Neuron (in vitro differentiated cells): ENCODE measurements at regions not wholly inside any gene's neighbourhood (a gene's known extent, or its start where the extent isn't known, plus 50 kb on each side); places are given as distances from the start of the nearest gene placed in this dataset.

Experiments used
- H2AFZ ChIP-seq: one replicate; pipeline ENCODE4 v1.6.1; 2013; ENCODE audit warnings: low read depth, mild to moderate bottlenecking, inconsistent platforms, low read length, moderate library complexity
- H3K27me3 ChIP-seq: one replicate; pipeline ENCODE4 v1.6.1; 2013; ENCODE audit warnings: low read length; ENCODE audit not compliant: insufficient read depth
- H3K36me3 ChIP-seq: one replicate; pipeline ENCODE4 v1.6.1; 2013; ENCODE audit warnings: low read length; ENCODE audit not compliant: insufficient read depth
- H3K4me1 ChIP-seq: one replicate; pipeline ENCODE4 v1.6.1; 2013; ENCODE audit warnings: low read length; ENCODE audit not compliant: insufficient read depth
- H3K4me3 ChIP-seq: 2 replicates; pipeline ENCODE4 v1.5.1; 2013; ENCODE audit warnings: mild to moderate bottlenecking, low read length, moderate library complexity
- H3K9me3 ChIP-seq: one replicate; pipeline ENCODE4 v1.6.1; 2013; ENCODE audit warnings: low read length

DNA sequence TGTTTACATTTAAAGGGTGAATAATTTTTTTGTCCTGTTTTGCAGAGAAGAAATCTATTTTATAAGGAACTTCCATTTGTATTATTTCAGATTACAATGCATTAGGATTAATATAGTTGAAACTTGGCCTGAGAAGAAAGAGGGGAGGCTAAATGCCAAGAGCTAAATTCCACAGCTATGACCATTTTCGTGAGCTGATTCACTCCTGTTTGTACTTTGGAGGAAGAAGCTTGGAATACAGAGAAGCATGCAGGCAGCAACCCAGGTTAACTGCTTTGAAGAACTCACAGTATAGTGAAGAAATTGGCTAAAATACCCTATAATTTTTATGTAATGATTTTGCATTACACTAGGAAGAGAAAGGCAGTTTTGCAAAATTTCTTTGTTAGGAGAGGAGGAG, 309.4 kb upstream of the KLF12 start:
- Histone ChIP-seq H3K36me3 (no peaks in the 10 kb centered on the region), H3K4me3 (no peak overlapping the region), H3K9me3 (no peaks in the 10 kb centered on the region), H2AFZ (no peak overlapping the region), H3K4me1 (no peaks in the 10 kb centered on the region), H3K27me3 (no peaks in the 10 kb centered on the region)

DNA sequence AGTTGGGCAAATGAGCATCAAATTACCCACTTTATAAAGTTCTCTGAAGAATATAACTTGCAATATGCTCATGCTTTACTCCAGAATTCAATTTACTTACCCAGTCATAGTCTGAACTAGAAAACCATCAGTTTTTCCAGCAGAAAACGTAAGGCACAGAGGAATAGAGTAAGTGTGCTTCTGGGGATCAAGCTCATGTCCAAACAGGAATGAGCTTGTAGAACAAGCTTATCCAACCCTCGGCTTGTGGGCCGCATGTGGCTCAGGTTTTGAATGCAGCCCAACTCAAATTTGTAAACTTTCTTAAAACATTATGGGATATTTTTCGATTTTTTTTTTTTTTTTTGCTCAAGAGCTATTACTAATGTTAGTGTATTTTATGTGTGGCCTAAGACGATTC, 308.5 kb upstream of the KLF12 start:
- Histone ChIP-seq H3K4me1 (no peaks in the 10 kb centered on the region), H2AFZ (no peak overlapping the region), H3K27me3 (no peaks in the 10 kb centered on the region), H3K4me3 (no peak overlapping the region), H3K36me3 (no peaks in the 10 kb centered on the region), H3K9me3 (no peaks in the 10 kb centered on the region)

DNA sequence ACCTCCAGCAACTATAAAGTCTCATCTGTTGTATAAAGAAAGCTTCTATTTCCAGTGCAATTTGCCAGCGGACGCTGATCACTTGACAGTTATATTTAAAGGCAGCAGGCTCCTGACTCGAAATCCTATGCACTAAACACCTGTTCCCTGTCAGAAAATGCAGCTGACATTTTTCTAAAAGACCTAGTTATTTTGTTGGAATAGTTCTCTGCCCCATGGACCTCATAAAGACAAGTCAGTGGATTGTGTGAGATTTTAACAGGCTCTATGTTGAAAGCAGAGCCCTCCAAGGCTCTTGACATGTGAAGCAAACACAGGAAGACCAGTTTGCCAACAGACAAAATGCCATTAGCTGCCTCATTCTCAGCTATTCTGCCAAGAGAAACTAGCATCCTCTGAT, 304.7 kb upstream of the KLF12 start:
- H3K27me3 ChIP-seq, result no peaks in the 10 kb centered on the region
- H3K9me3 ChIP-seq, result no peaks in the 10 kb centered on the region
- no peaks in the 10 kb centered on the region for H3K4me1 ChIP-seq
- no peak overlapping the region for H2AFZ ChIP-seq
- no peaks in the 10 kb centered on the region for H3K36me3 ChIP-seq
- H3K4me3 ChIP-seq, result no peak overlapping the region

DNA sequence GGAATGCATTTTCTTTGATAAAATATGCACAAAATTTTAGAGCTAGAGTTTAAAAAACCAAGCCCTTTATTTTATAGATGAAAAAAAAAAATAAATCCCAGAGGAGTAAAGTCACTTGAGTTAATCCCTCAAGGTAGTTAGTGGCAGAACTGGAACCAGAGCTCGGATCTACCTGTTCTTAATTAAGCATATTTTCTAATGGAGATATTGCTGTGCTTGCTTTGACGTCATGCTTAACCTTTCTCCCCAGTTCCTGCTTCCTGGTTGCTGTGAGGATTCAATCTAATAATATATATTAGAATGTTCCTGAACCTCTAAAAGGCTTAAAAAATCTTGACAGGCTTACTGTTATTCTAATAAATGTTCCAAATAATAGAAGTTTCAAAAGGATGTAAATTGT, 300.6 kb upstream of the KLF12 start:
- Histone ChIP-seq H3K4me1 (no peaks in the 10 kb centered on the region), H2AFZ (no peak overlapping the region), H3K4me3 (no peak overlapping the region), H3K36me3 (no peaks in the 10 kb centered on the region), H3K27me3 (no peaks in the 10 kb centered on the region), H3K9me3 (no peaks in the 10 kb centered on the region)

DNA sequence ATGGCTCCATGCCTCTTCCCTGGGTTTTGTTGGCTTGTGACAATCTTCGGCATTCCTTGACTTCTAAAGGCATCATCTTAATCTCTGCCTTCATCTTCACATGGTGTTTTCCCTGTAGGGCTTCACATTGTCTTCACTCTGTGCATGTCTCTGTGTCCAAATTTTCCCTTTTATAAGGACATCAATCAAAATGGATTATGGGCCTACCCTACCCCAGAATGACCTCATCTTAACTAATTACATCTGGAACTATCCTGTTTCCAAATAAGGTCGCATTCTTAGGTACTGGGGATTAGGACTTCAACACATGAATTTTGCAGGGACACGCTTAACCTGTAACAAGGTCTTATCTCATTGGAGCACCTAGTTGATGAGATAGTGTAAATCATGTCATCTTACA, 290.3 kb upstream of the KLF12 start:
- Histone ChIP-seq H3K9me3 (no peaks in the 10 kb centered on the region), H3K36me3 (no peaks in the 10 kb centered on the region), H2AFZ (no peak overlapping the region), H3K4me1 (peaks cover 5% of the 10 kb centered on the region), H3K27me3 (no peaks in the 10 kb centered on the region), H3K4me3 (no peak overlapping the region)

DNA sequence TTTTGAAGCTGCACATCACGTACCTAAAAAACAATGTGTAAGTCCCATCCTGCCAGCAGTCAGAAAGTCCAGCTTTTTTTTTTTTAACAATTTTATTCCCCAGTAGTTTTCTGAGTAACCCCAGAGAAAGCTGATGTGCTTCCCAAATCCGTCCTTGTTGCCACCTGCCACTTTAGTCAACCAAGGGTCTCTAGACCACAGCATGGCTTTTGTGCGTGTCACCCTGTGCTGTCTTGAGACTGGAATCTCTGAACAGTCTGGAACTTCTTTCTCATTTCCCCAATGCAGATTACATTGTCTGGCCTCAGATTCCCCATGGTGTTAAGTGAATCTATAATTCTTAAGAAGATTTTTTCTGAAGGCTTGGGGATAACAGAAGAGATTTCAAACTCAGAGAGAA, 289.2 kb upstream of the KLF12 start:
- H3K4me3 ChIP-seq, result no peak overlapping the region
- H3K9me3 ChIP-seq, result no peaks in the 10 kb centered on the region
- no peaks in the 10 kb centered on the region for H3K27me3 ChIP-seq
- peaks cover 5% of the 10 kb centered on the region for H3K4me1 ChIP-seq
- H3K36me3 ChIP-seq, result no peaks in the 10 kb centered on the region
- H2AFZ ChIP-seq, result no peak overlapping the region

DNA sequence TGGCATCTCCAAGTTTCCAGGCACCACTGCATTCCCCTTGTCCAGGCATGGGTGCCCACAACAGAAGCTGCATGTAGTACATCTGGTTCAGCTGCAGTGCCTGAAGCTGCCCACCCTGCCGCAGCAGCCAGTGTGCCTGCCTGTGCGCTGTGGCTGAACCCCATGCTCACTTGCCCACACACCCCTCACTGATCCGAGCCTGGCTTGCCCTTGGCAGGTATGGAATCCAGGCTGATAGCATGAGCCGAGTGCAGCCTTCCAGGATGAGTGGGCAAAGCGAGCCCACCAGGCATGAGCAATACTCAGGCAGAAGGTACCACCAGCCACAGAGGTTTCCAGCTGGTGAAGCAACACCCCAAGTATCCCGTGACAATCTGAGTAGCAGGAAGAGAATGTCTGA, 280.3 kb upstream of the KLF12 start:
- no peaks in the 10 kb centered on the region for H3K4me1 ChIP-seq
- no peaks in the 10 kb centered on the region for H3K36me3 ChIP-seq
- peaks cover 12% of the 10 kb centered on the region for H3K9me3 ChIP-seq
- no peak overlapping the region for H2AFZ ChIP-seq
- no peak overlapping the region for H3K4me3 ChIP-seq
- H3K27me3 ChIP-seq, result no peaks in the 10 kb centered on the region

DNA sequence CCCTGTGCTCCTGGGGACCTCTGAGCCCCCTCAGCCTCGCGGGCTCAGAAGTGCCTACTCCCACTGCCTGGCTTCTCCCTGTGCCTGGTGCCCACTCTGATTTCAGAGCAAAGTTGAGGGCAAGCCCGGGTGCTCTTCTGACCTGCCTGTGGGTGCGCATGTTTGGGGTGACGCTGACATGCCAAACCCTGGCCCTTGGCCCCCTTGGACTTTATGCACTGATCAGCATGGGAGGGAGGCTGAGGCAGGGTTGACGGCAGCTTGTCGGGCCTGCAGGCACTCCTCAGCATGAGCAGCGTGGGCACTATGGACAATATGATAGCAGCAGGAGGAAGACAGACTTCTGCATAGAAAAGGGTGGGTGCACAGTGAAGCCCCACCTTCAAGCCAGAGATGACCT, 279.3 kb upstream of the KLF12 start:
- no peak overlapping the region for H2AFZ ChIP-seq
- H3K36me3 ChIP-seq, result no peaks in the 10 kb centered on the region
- no peaks in the 10 kb centered on the region for H3K27me3 ChIP-seq
- H3K4me1 ChIP-seq, result no peaks in the 10 kb centered on the region
- no peak overlapping the region for H3K4me3 ChIP-seq
- peaks cover 12% of the 10 kb centered on the region for H3K9me3 ChIP-seq

DNA sequence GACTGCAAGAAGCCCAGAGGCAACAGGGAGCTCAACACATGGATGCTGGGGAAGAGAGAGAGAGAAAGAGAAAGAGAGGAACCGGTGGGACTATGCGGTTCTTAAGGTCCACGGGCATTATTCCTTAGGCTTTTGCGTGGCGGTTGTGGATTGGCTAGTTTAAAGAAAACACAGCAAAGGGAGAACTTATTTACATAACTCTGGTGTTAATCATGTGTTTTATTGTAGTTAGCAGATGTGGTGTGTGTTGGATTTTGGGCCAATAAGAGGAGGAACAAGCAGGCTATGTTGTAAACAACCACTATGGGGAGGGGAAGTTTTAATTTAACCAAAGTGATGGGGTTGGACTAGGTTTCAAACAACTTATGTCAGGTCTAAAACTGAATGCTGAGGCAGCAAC, 275.3 kb upstream of the KLF12 start:
- H3K36me3 ChIP-seq, result no peaks in the 10 kb centered on the region
- no peaks in the 10 kb centered on the region for H3K4me1 ChIP-seq
- no peak overlapping the region for H2AFZ ChIP-seq
- H3K4me3 ChIP-seq, result no peak overlapping the region
- no peaks in the 10 kb centered on the region for H3K27me3 ChIP-seq
- peaks cover 12% of the 10 kb centered on the region for H3K9me3 ChIP-seq

DNA sequence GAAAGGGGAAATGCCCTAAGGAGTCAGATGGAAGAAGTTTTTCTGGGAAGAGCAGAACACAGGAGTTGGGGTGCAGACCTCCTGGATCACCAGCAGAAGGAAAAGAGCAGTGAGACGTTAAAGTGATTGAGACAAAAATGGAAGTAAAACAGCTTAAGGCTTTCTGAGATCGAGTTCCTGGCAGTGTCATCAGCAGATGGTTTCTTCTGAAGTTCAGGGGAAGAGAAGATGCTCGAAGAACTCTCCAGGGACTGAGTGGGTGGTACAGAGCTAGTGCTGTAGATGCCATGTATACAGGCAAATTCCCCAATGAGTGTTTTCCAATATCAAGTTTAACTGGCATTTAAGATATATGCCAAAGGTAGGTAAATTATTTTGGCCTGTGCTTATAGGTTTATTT, 272.2 kb upstream of the KLF12 start:
- H3K9me3 ChIP-seq, result no peaks in the 10 kb centered on the region
- H3K36me3 ChIP-seq, result no peaks in the 10 kb centered on the region
- H3K27me3 ChIP-seq, result no peaks in the 10 kb centered on the region
- no peak overlapping the region for H2AFZ ChIP-seq
- H3K4me3 ChIP-seq, result no peak overlapping the region
- H3K4me1 ChIP-seq, result no peaks in the 10 kb centered on the region

DNA sequence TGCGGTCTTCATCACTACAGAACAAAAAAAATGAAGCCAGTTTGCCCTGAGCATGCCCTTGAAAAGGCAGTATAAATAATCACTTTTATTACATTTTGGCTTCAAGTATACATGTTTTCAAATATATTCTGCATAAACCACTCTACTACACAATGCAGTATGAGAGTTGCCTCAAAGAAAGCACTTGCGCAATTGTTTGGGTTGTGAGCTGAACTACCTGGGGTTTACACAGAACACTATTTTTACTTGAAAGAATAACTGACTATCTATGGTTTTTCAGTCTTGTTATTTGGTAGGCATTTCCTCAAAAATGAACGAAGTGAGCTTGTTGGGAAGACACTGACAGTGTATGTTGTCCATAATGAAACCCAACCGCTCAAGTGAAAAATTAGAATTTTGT, 264.4 kb upstream of the KLF12 start:
- no peaks in the 10 kb centered on the region for H3K9me3 ChIP-seq
- H3K4me3 ChIP-seq, result no peak overlapping the region
- H3K27me3 ChIP-seq, result no peaks in the 10 kb centered on the region
- no peak overlapping the region for H2AFZ ChIP-seq
- no peaks in the 10 kb centered on the region for H3K4me1 ChIP-seq
- H3K36me3 ChIP-seq, result no peaks in the 10 kb centered on the region

DNA sequence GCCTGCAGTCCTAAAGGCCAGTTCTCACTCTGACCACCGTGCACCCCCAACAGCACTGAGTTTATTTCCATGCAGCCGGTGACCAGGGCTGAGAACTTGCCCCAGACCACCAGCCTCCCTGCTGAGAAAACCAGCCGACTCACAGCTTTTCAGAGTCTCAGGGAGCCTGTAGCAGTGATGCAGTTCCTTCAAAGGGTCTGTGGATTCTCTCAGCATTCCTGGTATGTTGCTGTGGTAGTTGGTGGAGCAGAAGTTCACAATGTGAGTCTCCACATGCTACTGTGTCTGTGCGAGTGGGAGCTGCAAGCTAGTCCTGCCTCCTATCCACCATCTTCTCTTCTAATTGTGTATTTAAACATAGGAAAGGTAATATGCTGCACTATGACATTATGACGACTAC, 254.9 kb upstream of the KLF12 start:
- Histone ChIP-seq H3K27me3 (no peaks in the 10 kb centered on the region), H3K4me1 (no peaks in the 10 kb centered on the region), H3K4me3 (no peak overlapping the region), H2AFZ (no peak overlapping the region), H3K36me3 (no peaks in the 10 kb centered on the region), H3K9me3 (peaks cover 5% of the 10 kb centered on the region)

DNA sequence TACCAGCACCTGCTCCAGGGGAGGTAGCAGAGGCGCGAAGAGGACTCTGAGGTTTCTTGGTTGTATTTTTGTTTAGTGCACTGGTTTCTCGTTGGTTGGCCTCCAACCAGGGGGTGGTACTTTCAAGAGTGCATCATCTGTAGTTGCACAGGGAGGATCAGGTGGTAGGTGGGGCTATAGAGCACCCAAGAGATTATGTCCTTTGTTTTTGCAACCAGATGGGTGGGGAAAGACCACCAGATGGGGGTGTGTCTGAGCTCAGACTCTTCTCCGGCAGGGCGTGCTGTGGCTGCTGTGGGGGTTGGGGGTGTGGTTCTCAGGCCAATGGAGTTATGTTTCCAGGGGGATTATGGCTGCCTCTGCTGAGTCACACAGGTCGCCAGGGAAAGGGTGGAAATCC, 254.4 kb upstream of the KLF12 start:
- Histone ChIP-seq H2AFZ (no peak overlapping the region), H3K36me3 (no peaks in the 10 kb centered on the region), H3K27me3 (no peaks in the 10 kb centered on the region), H3K9me3 (peaks cover 5% of the 10 kb centered on the region), H3K4me1 (no peaks in the 10 kb centered on the region), H3K4me3 (no peak overlapping the region)

DNA sequence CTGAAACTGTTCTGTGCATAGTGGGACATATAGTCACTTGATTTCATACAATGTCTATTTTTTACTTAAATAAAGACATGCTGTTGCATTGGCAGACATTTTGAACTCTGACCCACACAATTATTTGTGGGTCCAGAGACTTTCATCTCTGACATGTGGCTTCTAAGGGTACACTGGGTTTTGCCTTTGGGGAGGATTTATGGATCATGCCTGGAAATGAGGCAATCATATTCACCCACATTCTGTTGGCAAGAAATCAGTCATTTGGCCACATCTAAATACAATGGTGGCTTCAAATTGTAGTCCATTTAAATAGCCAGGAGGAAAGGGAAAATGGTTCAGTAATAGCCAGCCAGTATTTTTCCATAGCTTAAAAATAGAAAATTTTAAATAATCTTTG, 238.3 kb upstream of the KLF12 start:
- Histone ChIP-seq H3K4me1 (no peaks in the 10 kb centered on the region), H3K36me3 (no peaks in the 10 kb centered on the region), H2AFZ (no peak overlapping the region), H3K4me3 (no peak overlapping the region), H3K27me3 (no peaks in the 10 kb centered on the region), H3K9me3 (peaks cover 2% of the 10 kb centered on the region)
